PC-9 (cell line): ENCODE measurements at regions not wholly inside any gene's neighbourhood (a gene's known extent, or its start where the extent isn't known, plus 50 kb on each side); places are given as distances from the start of the nearest gene placed in this dataset.

Experiments used
- BruUV-seq: library from RNA; stranded (reverse); fragments of 400-500 nt; replicated peaks from 2 replicates; lab custom pipeline; 2021; lab: Mats Ljungman, UMichigan
- CTCF ChIA-PET: fragments of 300-600 bp; sonication (Branson Sonifier 250); formaldehyde crosslinking; loops from one replicate; lab custom pipeline; 2022; ENCODE audit warnings: antibody characterized with exemption; lab: Charles Lee
- POLR2A ChIA-PET: fragments of 300-600 bp; sonication (Branson Sonifier 250); formaldehyde crosslinking; loops from one replicate; lab custom pipeline; 2022; ENCODE audit warnings: antibody characterized with exemption; ENCODE audit not compliant: unreplicated experiment; lab: Charles Lee
- DNase-seq, 2 experiments: peaks; one replicate each; pipeline versions ENCODE4 v3.0.0 to v3.0.0-alpha.2; 2015 to 2022; ENCODE audit warnings: mixed read lengths in 1 of 2
- H2AFZ ChIP-seq: fragments of 200-600 bp; sonication (generic); 2 replicates; pipeline ENCODE4 v1.8.1; 2017; ENCODE audit warnings: antibody characterized with exemption
- H3F3A ChIP-seq: fragments of 200-600 bp; sonication (generic); 2 replicates; pipeline ENCODE4 v1.8.1; 2017; ENCODE audit warnings: antibody characterized with exemption, mild to moderate bottlenecking, low read depth; ENCODE audit not compliant: insufficient read depth
- H3K27ac ChIP-seq: fragments of 200-600 bp; sonication (generic); 2 replicates; pipeline ENCODE4 v1.6.1; 2016; ENCODE audit warnings: mixed run types
- H3K27me3 ChIP-seq: fragments of 200-600 bp; sonication (generic); 2 replicates; pipeline ENCODE4 v1.6.1; 2016; ENCODE audit warnings: low read depth, mixed run types; ENCODE audit not compliant: insufficient read depth
- H3K36me3 ChIP-seq: fragments of 200-600 bp; sonication (generic); 2 replicates; pipeline ENCODE4 v1.6.1; 2016; ENCODE audit warnings: low read depth, mixed run types
- H3K4me1 ChIP-seq: fragments of 200-600 bp; sonication (generic); replicated peaks from 2 replicates; pipeline ENCODE4 v1.6.1; 2016; ENCODE audit warnings: mixed run types; ENCODE audit not compliant: insufficient read depth
- H3K4me2 ChIP-seq: fragments of 200-600 bp; sonication (generic); 2 replicates; pipeline ENCODE4 v1.6.1; 2017; ENCODE audit warnings: mixed run types
- H3K4me3 ChIP-seq: fragments of 200-600 bp; sonication (generic); 2 replicates; pipeline ENCODE4 v1.6.1; 2016; ENCODE audit warnings: mixed run types
- H3K79me2 ChIP-seq: fragments of 200-600 bp; sonication (generic); 2 replicates; pipeline ENCODE4 v1.6.1; 2017; ENCODE audit warnings: low read depth, mixed run types
- H3K9me2 ChIP-seq: fragments of 200-600 bp; sonication (generic); 2 replicates; pipeline ENCODE4 v1.8.1; 2017; ENCODE audit warnings: mild to moderate bottlenecking; ENCODE audit not compliant: insufficient read depth
- H3K9me3 ChIP-seq: fragments of 200-600 bp; sonication (generic); 2 replicates; pipeline ENCODE4 v1.8.1; 2016; ENCODE audit warnings: low read depth; ENCODE audit not compliant: insufficient read depth
- H4K20me1 ChIP-seq: fragments of 200-600 bp; sonication (generic); 2 replicates; pipeline ENCODE4 v1.8.1; 2017; ENCODE audit not compliant: insufficient read depth
- EZH2 ChIP-seq: fragments of 200-600 bp; sonication (generic); IDR thresholded peaks from 2 replicates; pipeline ENCODE4 v1.8.0; 2017; ENCODE audit warnings: antibody characterized with exemption, low read depth
- intact Hi-C: fragments of 100-400 bp; cut with micrococcal nuclease; formaldehyde crosslinking; loops from one replicate; pipeline ENCODE4 v1.10.0; 2022; ENCODE audit not compliant: unreplicated experiment
- TF ChIP-seq, protein P1 (sequence below): fragments of 200-600 bp; sonication (generic); conservative IDR thresholded peaks from 2 replicates; pipeline ENCODE4 v1.6.1; 2017; ENCODE audit warnings: mixed run types, antibody characterized with exemption, mild to moderate bottlenecking, moderate library complexity

DNA sequence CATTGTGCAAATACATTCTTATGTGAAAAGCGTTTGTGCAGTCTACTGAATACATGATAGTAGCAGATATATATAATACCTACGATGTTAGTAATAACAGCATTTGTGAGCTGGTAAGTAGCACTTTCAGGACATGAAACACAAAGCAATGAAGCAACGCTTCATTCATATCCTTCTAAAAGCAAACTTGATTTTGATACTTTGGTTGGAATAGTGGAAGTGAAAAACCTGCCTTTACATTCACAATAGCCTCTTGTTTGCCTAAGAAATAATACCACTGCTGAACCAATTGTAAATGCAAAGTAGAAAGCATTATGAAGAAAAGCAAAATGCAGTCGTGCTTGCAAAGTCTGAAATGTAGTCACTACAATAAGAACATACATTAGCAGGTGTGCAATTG lies 926.3 kb downstream of the FSTL5 start:
- Histone ChIP-seq H3K27ac (no peak overlapping the region), H3F3A (no peaks in the 10 kb centered on the region), H3K4me3 (no peak overlapping the region), H3K9me3 (no peaks in the 10 kb centered on the region), H3K4me1 (no peaks in the 10 kb centered on the region), H3K36me3 (no peaks in the 10 kb centered on the region), H3K4me2 (no peak overlapping the region), H3K9me2 (no peaks in the 10 kb centered on the region), H4K20me1 (no peaks in the 10 kb centered on the region), H3K79me2 (no peaks in the 10 kb centered on the region), H3K27me3 (no peaks in the 10 kb centered on the region), H2AFZ (no peak overlapping the region)
- intact Hi-C loops, result no loop called here
- no peak for DNase-seq
- no TSS peak for BruUV-seq
- POLR2A ChIA-PET, result no interaction called here
- CTCF ChIA-PET, result no interaction called here
- TF ChIP-seq EZH2, result no peak
- TF ChIP-seq, protein P1, sequence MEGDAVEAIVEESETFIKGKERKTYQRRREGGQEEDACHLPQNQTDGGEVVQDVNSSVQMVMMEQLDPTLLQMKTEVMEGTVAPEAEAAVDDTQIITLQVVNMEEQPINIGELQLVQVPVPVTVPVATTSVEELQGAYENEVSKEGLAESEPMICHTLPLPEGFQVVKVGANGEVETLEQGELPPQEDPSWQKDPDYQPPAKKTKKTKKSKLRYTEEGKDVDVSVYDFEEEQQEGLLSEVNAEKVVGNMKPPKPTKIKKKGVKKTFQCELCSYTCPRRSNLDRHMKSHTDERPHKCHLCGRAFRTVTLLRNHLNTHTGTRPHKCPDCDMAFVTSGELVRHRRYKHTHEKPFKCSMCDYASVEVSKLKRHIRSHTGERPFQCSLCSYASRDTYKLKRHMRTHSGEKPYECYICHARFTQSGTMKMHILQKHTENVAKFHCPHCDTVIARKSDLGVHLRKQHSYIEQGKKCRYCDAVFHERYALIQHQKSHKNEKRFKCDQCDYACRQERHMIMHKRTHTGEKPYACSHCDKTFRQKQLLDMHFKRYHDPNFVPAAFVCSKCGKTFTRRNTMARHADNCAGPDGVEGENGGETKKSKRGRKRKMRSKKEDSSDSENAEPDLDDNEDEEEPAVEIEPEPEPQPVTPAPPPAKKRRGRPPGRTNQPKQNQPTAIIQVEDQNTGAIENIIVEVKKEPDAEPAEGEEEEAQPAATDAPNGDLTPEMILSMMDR, result no peak

DNA sequence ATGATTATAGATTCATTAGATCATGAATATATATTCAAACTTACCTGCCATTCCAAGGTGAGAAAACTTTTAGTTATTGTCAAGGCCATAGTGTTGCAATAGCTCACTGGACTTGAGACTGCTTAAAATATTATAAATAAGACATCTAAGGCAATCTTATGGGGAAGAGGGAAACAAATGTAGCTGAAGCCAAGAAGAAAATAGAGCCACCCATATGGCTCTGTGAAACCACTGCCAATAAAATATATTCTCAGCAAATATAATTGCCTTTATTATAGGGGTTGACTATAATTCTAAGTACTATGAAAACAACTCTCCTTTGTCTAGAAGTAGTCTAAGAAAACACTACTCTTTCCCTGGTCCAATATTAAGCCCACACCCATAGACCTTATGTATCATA lies 938.5 kb downstream of the FSTL5 start:
- H3K4me2 ChIP-seq, result no peak overlapping the region
- POLR2A ChIA-PET, result no interaction called here

DNA sequence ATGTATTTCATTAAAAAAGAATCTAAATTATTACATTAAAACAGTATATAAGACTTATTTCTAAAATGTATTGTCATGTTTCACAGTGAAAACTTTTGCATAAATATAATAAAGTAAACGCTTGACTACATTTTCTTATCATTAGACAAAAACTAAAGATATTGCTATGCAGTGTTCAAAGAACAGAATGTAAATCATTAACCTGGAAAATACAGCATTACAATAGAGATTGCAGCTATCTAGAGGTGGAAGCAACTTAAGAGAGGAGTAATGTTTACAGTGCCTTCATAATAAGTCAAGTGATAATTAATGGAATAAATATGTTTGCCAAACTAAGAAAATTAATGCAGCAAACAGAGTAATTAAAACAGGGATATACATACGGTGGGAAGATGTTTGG lies 940.9 kb downstream of the FSTL5 start:
- intact Hi-C loops, result no loop called here
- ChIA-PET CTCF (no interaction called here), POLR2A (no interaction called here)

More for the DNA sequence above, 938.5 kb downstream of the FSTL5 start:
- no peak for TF ChIP-seq EZH2
- TF ChIP-seq, protein P1, result no peak
- Histone ChIP-seq H3K9me2 (no peaks in the 10 kb centered on the region), H3F3A (no peaks in the 10 kb centered on the region), H2AFZ (no peak overlapping the region), H3K79me2 (no peaks in the 10 kb centered on the region), H3K9me3 (no peaks in the 10 kb centered on the region), H3K27ac (no peak overlapping the region), H3K4me3 (no peak overlapping the region), H3K27me3 (no peaks in the 10 kb centered on the region), H3K36me3 (no peaks in the 10 kb centered on the region), H3K4me1 (no peaks in the 10 kb centered on the region), H4K20me1 (no peaks in the 10 kb centered on the region)
- DNase-seq, result no peak
- no TSS peak for BruUV-seq
- intact Hi-C loops, result no loop called here
- CTCF ChIA-PET, result no interaction called here

More for the DNA sequence above, 940.9 kb downstream of the FSTL5 start:
- no peak overlapping the region for H3K27ac ChIP-seq
- H3F3A ChIP-seq, result no peaks in the 10 kb centered on the region
- no peaks in the 10 kb centered on the region for H3K9me2 ChIP-seq
- no peaks in the 10 kb centered on the region for H3K9me3 ChIP-seq
- H3K4me3 ChIP-seq, result no peak overlapping the region
- H3K4me2 ChIP-seq, result no peak overlapping the region
- no TSS peak for BruUV-seq
- TF ChIP-seq, protein P1, result no peak
- TF ChIP-seq EZH2, result no peak
- DNase-seq, result no peak
- H3K36me3 ChIP-seq, result no peaks in the 10 kb centered on the region
- H4K20me1 ChIP-seq, result no peaks in the 10 kb centered on the region
- H3K4me1 ChIP-seq, result no peaks in the 10 kb centered on the region
- H3K27me3 ChIP-seq, result no peaks in the 10 kb centered on the region
- no peaks in the 10 kb centered on the region for H3K79me2 ChIP-seq
- no peak overlapping the region for H2AFZ ChIP-seq
